Lung (tissue), 11 donors: ENCODE measurements at regions not wholly inside any gene's neighbourhood (a gene's known extent, or its start where the extent isn't known, plus 50 kb on each side); places are given as distances from the start of the nearest gene placed in this dataset.

Experiments used
- ATAC-seq: fragments of 200-7000 bp; cut with Tn5 transposase; one replicate; pipeline ENCODE4 v1.9.1; 2020; ENCODE audit warnings: moderate number of reproducible peaks; ENCODE audit not compliant: insufficient read depth, low FRiP score
- DNase-seq, 3 donors: peaks; one replicate each; pipeline ENCODE4 v3.0.0-alpha.2; 2013 to 2017
- H3K27ac ChIP-seq, 2 donors: one replicate each; pipeline ENCODE4 v1.5.1; 2013; ENCODE audit warnings: mild to moderate bottlenecking in 2 of 2, moderate library complexity in 2 of 2, control low read depth in 1 of 2, inconsistent platforms in 1 of 2, low read depth in 1 of 2, low read length in 1 of 2
- H3K27me3 ChIP-seq, 3 donors: one replicate each; pipeline ENCODE4 v1.5.1; 2013; ENCODE audit warnings: low read length in 2 of 3; ENCODE audit not compliant: control insufficient read depth in 3 of 3, insufficient read depth in 3 of 3
- H3K36me3 ChIP-seq, 4 donors: one replicate each; pipeline ENCODE4 v1.5.1; 2013; ENCODE audit warnings: low read length in 4 of 4, mild to moderate bottlenecking in 1 of 4, moderate library complexity in 1 of 4; ENCODE audit not compliant: control insufficient read depth in 4 of 4, insufficient read depth in 4 of 4
- H3K4me1 ChIP-seq, 5 donors: one replicate each; pipeline ENCODE4 v1.5.1; 2013; ENCODE audit warnings: low read length in 5 of 5, mild to moderate bottlenecking in 2 of 5, moderate library complexity in 1 of 5; ENCODE audit not compliant: control insufficient read depth in 5 of 5, insufficient read depth in 5 of 5
- H3K4me3 ChIP-seq: one replicate; pipeline ENCODE4 v1.5.1; 2013; ENCODE audit warnings: mild to moderate bottlenecking, control low read depth, moderate library complexity
- H3K9ac ChIP-seq, 2 donors: one replicate each; pipeline ENCODE4 v1.5.1; 2013; ENCODE audit warnings: low read length in 2 of 2, control low read depth in 1 of 2; ENCODE audit not compliant: insufficient read depth in 1 of 2
- H3K9me3 ChIP-seq, 4 donors: one replicate each; pipeline ENCODE4 v1.5.1; 2013; ENCODE audit warnings: low read length in 3 of 4, mild to moderate bottlenecking in 1 of 4, moderate library complexity in 1 of 4; ENCODE audit not compliant: control insufficient read depth in 4 of 4, insufficient read depth in 3 of 4
- WGBS, 2 donors: extraction: QIAGEN DNeasy Blood & Tissue Kit; methylation state at CpG; one replicate each; pipeline ENCODE4 v1.1.7; 2013; 5-methylcytosine and 5-hydroxymethylcytosine counted together
- TF ChIP-seq, protein P1 (sequence below): IDR thresholded peaks from 2 replicates; pipeline ENCODE4 v1.5.1; 2012; ENCODE audit warnings: mild to moderate bottlenecking; ENCODE audit errors: control extremely low read depth, extremely low read depth
- donor health status: control.
- donor health status: control.
- donor health status: Bipolar disorder and iron deficiency.
- donor health status: healthy.
- donor health status: DM: yes; HTN: yes; CAD: no.

DNA sequence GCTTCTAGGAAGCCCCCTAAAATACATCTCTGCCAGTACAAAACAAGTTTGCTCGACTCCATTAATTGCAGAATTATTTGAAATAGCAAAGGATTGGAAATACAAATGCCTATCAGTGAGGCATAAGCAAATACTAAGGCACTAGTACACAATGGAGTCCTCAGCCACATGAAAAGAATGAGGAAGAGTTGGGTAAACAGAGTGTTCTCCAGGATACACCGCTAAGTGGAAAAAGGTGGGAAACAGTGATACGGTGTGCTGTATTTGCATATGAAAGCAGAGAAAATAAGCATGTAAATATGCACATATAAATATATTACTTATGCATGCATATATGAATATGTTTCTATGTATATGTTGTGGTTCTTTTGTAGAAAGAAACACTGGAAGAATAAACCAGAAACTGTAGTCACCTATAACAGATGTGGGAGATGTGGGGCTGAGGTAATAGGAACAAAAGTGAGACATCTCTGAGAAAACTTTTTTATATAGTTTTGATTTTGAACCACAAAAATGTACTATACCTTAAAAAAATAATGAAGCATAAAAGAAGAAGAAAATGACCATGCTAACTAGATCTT lies 143.4 kb upstream of the MYLIP start:
- ATAC-seq (no peak), DNase-seq (no peak)
- no peaks in the 10 kb centered on the region for H3K36me3 ChIP-seq
- WGBS, 2 donors, result 53 to 76% methylated on average over 3 of the region's 3 CpGs
- no peaks in the 10 kb centered on the region for H3K27me3 ChIP-seq
- no peak overlapping the region for H3K9ac ChIP-seq
- peaks cover 0 to 3% (median 0%) of the 10 kb centered on the region in 5 donors for H3K4me1 ChIP-seq
- TF ChIP-seq, protein P1, sequence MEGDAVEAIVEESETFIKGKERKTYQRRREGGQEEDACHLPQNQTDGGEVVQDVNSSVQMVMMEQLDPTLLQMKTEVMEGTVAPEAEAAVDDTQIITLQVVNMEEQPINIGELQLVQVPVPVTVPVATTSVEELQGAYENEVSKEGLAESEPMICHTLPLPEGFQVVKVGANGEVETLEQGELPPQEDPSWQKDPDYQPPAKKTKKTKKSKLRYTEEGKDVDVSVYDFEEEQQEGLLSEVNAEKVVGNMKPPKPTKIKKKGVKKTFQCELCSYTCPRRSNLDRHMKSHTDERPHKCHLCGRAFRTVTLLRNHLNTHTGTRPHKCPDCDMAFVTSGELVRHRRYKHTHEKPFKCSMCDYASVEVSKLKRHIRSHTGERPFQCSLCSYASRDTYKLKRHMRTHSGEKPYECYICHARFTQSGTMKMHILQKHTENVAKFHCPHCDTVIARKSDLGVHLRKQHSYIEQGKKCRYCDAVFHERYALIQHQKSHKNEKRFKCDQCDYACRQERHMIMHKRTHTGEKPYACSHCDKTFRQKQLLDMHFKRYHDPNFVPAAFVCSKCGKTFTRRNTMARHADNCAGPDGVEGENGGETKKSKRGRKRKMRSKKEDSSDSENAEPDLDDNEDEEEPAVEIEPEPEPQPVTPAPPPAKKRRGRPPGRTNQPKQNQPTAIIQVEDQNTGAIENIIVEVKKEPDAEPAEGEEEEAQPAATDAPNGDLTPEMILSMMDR, result no peak
- H3K4me3 ChIP-seq, result no peak overlapping the region
- H3K9me3 ChIP-seq, result no peaks in the 10 kb centered on the region
- H3K27ac ChIP-seq, result no peak overlapping the region

DNA sequence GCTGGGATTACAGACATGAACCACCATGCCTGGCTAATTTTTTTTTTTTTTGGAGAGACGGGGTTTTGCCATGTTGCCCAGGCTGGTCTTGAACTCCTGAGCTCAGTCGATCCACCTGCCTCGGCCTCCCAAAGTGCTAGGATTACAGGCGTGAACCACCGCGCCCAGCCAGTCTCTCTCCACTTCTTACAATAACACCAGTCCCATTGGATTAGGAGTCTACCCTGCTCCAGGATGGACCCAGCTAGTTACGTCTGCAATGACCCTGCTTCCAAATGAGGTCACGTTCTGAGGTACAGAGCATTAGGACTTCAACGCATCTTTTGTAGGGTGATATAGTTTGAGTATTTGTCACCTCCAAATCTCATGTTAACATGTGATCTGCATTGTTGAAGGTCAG lies 146.9 kb upstream of the MYLIP start:
- Histone ChIP-seq H3K4me1 (peaks cover 0 to 3% (median 0%) of the 10 kb centered on the region in 5 donors), H3K27ac (no peak overlapping the region), H3K36me3 (no peaks in the 10 kb centered on the region), H3K9ac (no peak overlapping the region), H3K9me3 (no peaks in the 10 kb centered on the region), H3K27me3 (no peaks in the 10 kb centered on the region), H3K4me3 (no peak overlapping the region)
- 96 to 98% methylated on average over 9 of the region's 9 CpGs for WGBS, 2 donors
- TF ChIP-seq, protein P1, result no peak
- DNase-seq (no peak), ATAC-seq (no peak)

DNA sequence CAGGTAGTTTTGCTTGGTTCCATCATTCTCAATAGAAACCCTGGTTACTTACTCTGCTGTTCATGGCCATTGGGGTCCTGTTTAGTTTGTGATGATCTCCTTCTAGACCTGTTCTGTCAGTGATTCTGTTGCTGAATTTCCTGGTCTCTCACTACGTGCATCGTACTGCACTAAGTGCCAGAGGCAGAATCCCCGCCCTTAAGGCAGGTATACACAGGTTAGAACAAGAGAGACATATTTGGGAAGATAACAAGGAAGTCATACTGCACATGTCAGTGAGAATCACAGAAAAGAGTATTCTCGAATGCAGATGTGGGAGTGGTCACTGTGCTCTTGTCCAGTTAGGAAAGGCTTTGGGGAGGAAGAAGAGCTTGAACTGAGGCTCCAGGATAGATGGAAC lies 148.1 kb upstream of the MYLIP start:
- TF ChIP-seq, protein P1, result no peak
- H3K36me3 ChIP-seq, result no peaks in the 10 kb centered on the region
- H3K27ac ChIP-seq, result no peak overlapping the region
- WGBS, 2 donors, result 91 to 96% methylated on average over 4 of the region's 4 CpGs
- ATAC-seq, result no peak
- no peaks in the 10 kb centered on the region for H3K4me1 ChIP-seq
- no peaks in the 10 kb centered on the region for H3K27me3 ChIP-seq
- no peaks in the 10 kb centered on the region for H3K9me3 ChIP-seq
- no peak overlapping the region for H3K9ac ChIP-seq
- H3K4me3 ChIP-seq, result no peak overlapping the region
- DNase-seq, result no peak

DNA sequence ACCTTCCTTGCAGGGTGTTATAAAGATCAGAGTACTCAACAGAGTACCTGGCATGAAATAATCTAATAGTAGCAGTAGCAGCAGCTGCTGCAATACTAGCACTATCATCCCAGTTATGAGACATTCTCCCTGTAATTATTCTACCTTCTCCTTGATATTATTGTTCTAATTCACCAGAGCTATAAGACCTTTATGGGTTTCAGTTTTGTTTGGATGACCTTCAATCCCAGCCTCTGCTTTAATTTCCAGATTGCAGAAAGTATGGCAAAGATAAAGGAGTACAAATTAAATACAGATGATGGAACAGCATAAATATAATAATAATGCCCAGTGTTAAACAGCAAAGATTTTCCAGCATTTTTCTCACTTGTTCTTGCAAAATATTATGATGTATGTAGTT lies 150.5 kb upstream of the MYLIP start:
- Histone ChIP-seq H3K27me3 (no peaks in the 10 kb centered on the region), H3K4me3 (no peak overlapping the region), H3K9me3 (peaks cover 0 to 4% (median under 1%) of the 10 kb centered on the region in 4 donors), H3K9ac (no peak overlapping the region), H3K4me1 (no peaks in the 10 kb centered on the region), H3K27ac (no peak overlapping the region), H3K36me3 (no peaks in the 10 kb centered on the region)
- no peak for ATAC-seq
- no peak for DNase-seq
- TF ChIP-seq, protein P1, result no peak
